ENCODE measurements at regions not wholly inside any gene's neighbourhood (a gene's known extent, or its start where the extent isn't known, plus 50 kb on each side); places are given as distances from the start of the nearest gene placed in this dataset.

GRCh38 chr10:113326160-113327111, 226.4 kb upstream of the HABP2 start:
- peak; percentile 87 for DNase-seq (ENCODE audit: low spot score)

DNA sequence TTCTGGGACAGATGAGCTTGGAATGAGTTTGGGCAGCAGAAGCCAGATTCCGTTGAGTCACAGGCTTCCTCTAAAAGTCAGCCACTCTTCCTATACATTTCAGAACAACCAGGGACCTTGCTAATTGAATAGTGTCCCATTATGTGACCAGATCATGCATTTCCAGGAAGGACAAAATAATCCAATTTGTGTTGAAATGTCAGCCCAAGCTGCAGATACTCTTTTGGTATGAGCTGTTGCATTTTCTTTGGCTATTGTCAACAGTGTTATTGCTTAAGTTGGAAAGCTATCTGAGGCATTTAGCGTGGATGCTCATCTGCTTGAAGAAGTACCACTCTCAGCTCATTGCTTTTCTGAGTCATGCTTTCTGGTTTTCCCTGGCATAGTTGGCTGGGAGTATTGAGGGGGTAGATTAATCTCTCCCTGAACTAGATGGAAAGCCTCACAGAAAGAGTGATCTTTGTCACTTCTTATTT, 223.7 kb upstream of the HABP2 start:
- DNase-seq (ENCODE audit: low spot score), result no peak

GRCh38 chr10:113331961-113332360, 220.9 kb upstream of the HABP2 start:
- DNase-seq (ENCODE audit: low spot score), result no peak

GRCh38 chr10:113333313-113333712, 219.5 kb upstream of the HABP2 start:
- DNase-seq (ENCODE audit: low spot score), result no peak

DNA sequence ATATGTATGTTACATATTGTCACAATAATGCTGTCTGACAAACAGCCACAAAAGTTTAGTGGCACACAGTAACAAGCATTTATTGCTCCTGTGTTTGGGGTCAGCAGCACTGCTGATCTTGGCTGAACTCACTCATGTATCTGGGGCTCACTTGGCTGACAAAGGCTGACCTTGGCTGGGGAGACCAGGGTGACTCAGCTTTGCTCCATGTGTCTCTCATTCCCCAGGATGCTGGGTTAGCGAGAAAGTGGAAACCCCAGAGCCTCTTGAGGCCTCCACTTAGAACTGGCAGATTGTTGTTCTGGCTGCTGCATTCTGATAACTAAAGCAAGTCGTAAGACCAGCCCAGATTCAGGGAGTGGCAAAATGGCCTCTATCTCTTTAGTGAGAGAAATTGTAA, 217.3 kb upstream of the HABP2 start:
- no peak for DNase-seq (ENCODE audit: low spot score)

GRCh38 chr10:113336549-113337130, 216.2 kb upstream of the HABP2 start:
- no peak for DNase-seq (ENCODE audit: low spot score)

- DNase-seq (ENCODE audit: low spot score), result no peak
These were observed 215.7 kb upstream of the HABP2 start for GRCh38 chr10:113337142-113337541.

- no peak for DNase-seq (ENCODE audit: low spot score)
These were observed 213.7 kb upstream of the HABP2 start for GRCh38 chr10:113339121-113339520.

DNA sequence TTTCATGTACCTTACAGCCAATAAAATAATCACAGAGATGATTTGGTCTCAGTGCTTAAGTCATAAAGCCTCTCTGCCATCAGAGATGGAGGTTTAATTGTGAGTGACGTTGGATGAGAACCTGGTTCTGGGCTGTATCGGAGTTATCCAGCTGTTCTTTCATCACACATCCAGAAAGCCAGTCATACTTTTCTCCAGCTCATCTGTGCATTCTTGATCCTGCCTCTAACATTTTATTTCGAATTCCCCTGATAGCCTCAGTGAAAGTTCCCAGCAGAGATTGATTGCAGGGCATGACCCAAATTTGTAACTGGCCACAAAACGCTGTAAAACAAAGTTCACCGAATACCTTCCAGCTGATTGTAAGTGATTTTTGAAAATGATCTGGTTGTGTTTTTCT, 212.6 kb upstream of the HABP2 start:
- no peak for DNase-seq (ENCODE audit: low spot score)

DNA sequence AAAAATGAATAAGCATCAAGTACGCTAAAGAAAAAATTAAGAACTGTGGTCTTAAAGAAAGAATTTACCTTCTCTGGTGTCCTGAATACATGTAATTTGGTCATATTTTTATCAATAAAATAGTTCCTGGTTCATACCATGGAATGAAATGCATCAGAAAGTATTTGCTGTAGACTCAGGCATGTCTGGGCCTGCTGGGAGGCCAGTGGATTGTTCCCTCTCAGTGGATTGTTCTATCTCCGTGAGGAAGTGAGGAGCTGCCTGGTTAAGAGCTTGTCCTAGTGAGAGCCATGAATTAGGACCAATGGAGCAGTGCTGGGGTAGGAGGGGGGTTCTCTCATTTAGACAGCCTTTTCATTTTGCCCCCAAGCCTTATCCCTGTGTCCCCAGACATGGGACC, 211.7 kb upstream of the HABP2 start:
- DNase-seq (ENCODE audit: low spot score), result no peak

DNA sequence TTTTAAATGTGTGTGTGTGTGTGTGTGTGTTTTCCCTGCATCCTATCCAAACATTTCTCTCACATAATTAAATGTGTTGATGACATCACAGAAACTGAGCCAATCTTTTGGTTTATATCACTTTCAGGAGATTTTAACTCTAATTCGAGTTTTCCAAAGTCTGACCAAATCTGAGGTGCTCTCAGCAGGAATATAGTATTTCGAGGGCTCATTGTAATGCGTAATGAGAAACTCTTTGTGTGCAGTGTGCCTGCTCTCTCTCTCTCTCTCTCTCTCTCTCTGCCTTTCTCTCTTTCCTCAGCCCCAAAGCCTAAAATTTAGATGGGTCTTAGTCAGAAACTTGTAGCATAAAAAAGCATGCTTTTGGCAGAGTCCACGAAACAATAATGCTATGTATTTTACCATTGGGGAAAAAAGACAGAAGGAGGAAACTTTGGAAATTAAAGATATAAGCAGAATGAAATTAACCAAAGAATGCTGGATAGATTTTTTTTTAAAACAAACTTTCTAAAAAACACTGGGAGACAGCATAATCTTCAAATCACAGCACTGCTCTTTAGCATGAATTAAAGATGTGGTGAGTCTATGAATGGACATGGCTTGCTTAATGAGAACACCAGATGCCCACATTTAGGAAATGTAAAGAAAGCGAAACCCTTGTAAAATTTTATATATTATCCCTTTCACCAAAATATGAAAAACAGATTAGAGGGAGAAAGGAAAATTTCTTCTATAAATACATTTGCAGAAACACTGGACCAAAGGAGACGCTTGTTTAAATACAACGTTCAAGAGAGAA, 206.8 kb upstream of the HABP2 start:
- no peak for DNase-seq (ENCODE audit: low spot score)

DNA sequence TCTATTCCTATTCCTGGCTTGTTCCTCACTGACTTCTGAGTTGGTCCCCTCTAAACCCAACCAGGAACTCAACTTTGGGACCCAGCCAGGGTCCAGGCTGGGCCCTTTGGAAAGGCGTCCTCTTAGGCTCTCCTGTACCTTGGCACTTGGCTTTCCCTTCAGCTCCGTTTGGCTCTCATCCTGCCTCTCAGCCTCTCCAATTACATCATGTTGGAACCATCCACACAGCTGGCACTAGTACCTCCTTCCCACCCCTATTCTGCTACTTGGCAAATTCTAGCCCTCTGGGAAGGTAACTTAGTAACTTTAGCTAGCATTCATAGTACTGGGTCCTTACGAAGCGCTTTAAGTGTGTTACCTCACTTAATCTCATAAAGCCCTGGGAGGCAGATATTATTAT, 205.3 kb upstream of the HABP2 start:
- no peak for DNase-seq (ENCODE audit: low spot score)

- DNase-seq (ENCODE audit: low spot score), result no peak
These were observed 204.2 kb upstream of the HABP2 start for GRCh38 chr10:113348694-113349093.

DNA sequence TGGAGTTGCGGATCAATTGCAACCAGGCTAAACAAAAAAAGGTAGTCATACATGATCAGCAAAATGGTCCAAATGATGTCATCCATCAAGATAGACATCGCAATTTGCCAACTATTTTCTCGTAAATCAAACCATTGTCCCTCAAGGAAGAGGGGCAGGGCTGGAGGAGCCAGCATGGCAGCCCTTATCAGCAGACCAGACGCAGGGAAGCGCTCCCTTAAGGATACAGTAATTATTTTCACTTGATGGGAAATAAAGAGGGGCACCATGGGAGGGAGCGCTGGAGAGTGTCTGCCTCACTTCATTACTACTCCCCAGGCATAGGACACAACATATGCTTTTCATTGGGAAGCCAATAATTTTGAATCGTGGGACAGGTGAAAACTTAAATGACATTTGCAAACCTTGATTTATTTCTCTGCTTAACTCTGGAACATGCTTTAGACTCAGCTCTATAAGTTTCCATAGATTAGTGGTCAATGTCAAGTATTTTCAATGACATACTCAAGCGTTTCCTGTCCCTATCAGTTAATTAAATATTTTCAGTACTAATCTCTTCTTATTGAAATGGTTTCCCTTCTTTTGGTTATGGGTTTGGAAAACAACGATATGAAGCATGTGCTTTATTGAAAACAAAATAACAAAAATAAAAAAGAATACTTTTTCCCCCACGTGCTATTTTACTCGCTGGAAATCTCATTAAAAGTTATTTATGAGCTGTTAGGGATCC, 202.4 kb upstream of the HABP2 start:
- DNase-seq (ENCODE audit: low spot score), result no peak

GRCh38 chr10:113354711-113355110, 198.1 kb upstream of the HABP2 start:
- DNase-seq (ENCODE audit: low spot score), result no peak

DNA sequence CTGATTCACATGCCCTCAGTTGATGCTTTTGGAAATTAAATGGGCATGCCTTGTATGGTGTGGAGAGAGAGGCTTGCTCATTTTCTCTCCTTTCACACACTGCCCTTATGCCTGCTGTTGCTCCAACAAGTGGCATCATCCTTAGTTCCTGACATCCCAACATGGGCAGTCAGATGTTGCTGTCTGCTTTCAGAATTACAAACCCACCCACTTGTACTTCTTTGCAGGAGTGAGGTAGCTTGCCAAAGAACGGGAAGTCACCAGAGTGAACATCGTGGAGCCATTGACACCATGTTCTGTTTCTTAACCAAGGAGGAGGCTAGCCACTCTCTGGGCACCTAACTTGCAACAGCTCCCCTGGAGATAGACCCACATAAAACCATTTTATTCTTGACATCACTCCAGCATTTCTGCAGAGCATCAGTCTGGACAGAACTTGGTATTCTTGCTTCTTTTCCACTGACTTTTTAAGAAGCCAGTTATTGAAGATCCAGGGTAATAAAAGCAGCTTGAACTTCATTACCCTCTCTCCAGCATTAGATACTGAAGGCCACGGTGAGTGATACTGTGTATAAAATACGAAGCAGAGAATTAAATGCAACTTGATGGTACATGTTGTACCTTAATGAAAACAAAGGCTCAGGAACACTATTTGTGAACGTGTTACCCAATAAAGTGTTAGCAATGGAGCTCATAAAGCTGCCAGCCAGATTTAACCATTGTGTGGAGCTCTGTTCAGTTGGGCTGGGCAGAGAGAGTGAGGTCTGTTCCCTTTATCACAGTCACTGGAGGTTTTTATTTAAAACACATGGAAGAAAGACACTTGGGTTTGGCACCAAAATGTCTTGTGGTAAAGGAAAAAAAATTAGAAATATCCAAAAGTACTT, 195.8 kb upstream of the HABP2 start:
- no peak for DNase-seq (ENCODE audit: low spot score)

DNA sequence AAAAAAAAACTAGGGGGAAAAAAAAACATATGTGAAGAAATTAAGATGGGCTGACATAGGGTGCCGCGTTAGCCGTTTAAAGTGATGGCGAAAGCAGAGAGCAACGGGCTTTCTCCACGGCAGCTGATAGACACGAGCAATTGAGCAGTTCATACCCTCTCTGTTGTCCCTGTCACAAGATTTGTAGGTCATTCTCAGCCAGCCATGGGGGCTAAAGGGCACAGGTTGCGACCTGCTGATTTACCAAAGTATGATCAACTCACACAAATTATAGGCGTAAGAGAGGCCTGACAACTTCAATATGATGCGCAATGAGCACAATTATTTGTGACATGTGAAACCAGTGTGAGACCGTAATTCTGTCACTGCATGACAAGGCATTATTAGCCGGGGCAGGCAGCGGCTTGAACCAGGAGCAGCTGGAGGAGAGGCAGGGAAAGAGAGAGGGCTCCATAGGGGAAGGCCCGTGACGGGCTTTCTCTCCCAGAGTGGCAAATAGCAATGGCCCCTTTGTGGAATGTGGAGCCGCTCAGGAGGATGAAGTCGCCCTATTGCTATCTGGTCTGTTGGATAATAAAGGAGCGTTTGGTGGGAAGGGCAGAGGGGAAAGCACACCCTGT, 195.1 kb upstream of the HABP2 start:
- no peak for DNase-seq (ENCODE audit: low spot score)

GRCh38 chr10:113359655-113360054, 193.2 kb upstream of the HABP2 start:
- DNase-seq (ENCODE audit: low spot score), result no peak

GRCh38 chr10:113360870-113361269, 192.0 kb upstream of the HABP2 start:
- DNase-seq (ENCODE audit: low spot score), result no peak

DNA sequence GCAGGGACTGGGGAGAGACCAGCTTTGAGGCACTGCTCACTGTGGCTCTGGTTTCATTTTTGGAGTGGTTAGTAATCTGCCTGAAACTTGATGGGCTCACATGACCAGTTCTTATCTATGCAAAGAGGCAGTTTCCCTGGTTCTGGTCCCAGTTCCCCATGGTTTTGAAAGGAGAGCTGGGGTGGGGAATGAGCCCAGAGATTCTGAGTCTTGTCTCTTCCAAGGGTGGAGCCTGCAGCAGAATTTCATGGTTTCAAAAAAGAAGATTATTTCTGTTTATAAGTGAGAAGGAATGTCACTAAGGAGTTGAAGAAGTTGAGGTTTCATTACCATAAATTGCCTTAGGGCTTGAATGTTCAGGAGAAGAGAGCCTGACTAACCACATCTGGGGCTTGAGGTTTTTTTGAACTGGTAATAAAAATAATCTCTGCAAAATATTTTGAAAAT, 190.2 kb upstream of the HABP2 start:
- DNase-seq (ENCODE audit: low spot score), result no peak
